ENCODE measurements at regions not wholly inside any gene's neighbourhood (a gene's known extent, or its start where the extent isn't known, plus 50 kb on each side); places are given as distances from the start of the nearest gene placed in this dataset.

GRCh38 chr9:82498541-82499317, 510.2 kb downstream of the SPATA31D1 start:
- DNase-seq (ENCODE audit: low spot score): no peak

- no peak for DNase-seq (ENCODE audit: low spot score)
Measured at GRCh38 chr9:82499337-82499736, 510.8 kb downstream of the SPATA31D1 start.

GRCh38 chr9:82504620-82505019, 516.0 kb downstream of the SPATA31D1 start:
- no peak for DNase-seq (ENCODE audit: low spot score)

- DNase-seq (ENCODE audit: low spot score): no peak
Measured at GRCh38 chr9:82511626-82512025, 523.1 kb downstream of the SPATA31D1 start.

GRCh38 chr9:82512728-82513127, 524.2 kb downstream of the SPATA31D1 start:
- DNase-seq (ENCODE audit: low spot score): no peak

- no peak for DNase-seq (ENCODE audit: low spot score)
Measured at GRCh38 chr9:82513242-82513751, 524.7 kb downstream of the SPATA31D1 start.

GRCh38 chr9:82513976-82514735, 525.6 kb downstream of the SPATA31D1 start:
- DNase-seq (ENCODE audit: low spot score): no peak

GRCh38 chr9:82518868-82519267, 530.3 kb downstream of the SPATA31D1 start:
- DNase-seq (ENCODE audit: low spot score): no peak

- no peak for DNase-seq (ENCODE audit: low spot score)
Measured at GRCh38 chr9:82519332-82519731, 530.8 kb downstream of the SPATA31D1 start.

GRCh38 chr9:82524407-82524806, 535.8 kb downstream of the SPATA31D1 start:
- no peak for DNase-seq (ENCODE audit: low spot score)

GRCh38 chr9:82526577-82526976, 536.4 kb downstream of the RASEF start:
- no peak for DNase-seq (ENCODE audit: low spot score)

GRCh38 chr9:82531795-82532194, 531.1 kb downstream of the RASEF start:
- DNase-seq (ENCODE audit: low spot score): no peak

- DNase-seq (ENCODE audit: low spot score): no peak
Measured at GRCh38 chr9:82532504-82533180, 530.3 kb downstream of the RASEF start.

- no peak for DNase-seq (ENCODE audit: low spot score)
Measured at GRCh38 chr9:82535432-82535998, 527.4 kb downstream of the RASEF start.

- no peak for DNase-seq (ENCODE audit: low spot score)
Measured at GRCh38 chr9:82538634-82539033, 524.3 kb downstream of the RASEF start.

GRCh38 chr9:82539146-82539545, 523.8 kb downstream of the RASEF start:
- no peak for DNase-seq (ENCODE audit: low spot score)

- no peak for DNase-seq (ENCODE audit: low spot score)
Measured at GRCh38 chr9:82539856-82540579, 522.9 kb downstream of the RASEF start.

GRCh38 chr9:82543726-82544125, 519.2 kb downstream of the RASEF start:
- no peak for DNase-seq (ENCODE audit: low spot score)

- DNase-seq (ENCODE audit: low spot score): no peak
Measured at GRCh38 chr9:82546136-82546535, 516.8 kb downstream of the RASEF start.

- no peak for DNase-seq (ENCODE audit: low spot score)
Measured at GRCh38 chr9:82547995-82548394, 514.9 kb downstream of the RASEF start.

- no peak for DNase-seq (ENCODE audit: low spot score)
Measured at GRCh38 chr9:82549174-82549821, 513.6 kb downstream of the RASEF start.

Data from CD4-positive, alpha-beta T cell treated with Interleukin-15 for 4 hours (primary cell).